GM18870 (cell line): ENCODE measurements at regions not wholly inside any gene's neighbourhood (a gene's known extent, or its start where the extent isn't known, plus 50 kb on each side); places are given as distances from the start of the nearest gene placed in this dataset.
"Not testable (repeated sequence)": the region's sequence is repeated elsewhere in the genome, so short reads cannot be mapped to it uniquely, and the experiment has no call there.

Experiments
- ATAC-seq: cut with Tn5 transposase; IDR thresholded peaks from one replicate; pipeline ENCODE4 v1.9.1; 2021; ENCODE audit warnings: moderate library complexity; ENCODE audit not compliant: unreplicated experiment

DNA sequence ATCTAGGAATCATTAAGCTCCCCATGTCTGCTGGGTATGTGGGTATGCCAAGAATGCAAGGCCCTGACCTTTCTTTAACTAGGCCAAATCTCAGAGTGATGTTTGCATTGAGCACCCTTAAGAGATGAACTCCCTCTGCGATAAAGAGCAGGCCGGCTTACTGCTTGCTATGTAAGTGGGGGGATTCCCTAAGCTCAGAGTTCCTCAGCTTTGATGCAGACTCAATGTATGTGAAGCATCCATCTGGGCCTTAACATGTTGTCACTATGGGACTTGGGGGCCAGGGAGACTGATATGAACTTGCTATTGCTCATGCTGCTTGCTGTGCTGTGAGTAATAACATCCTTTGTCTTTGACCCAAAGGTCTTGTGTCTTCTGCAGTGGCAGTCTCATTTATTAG lies 149.7 kb downstream of the C12orf75 start:
- no peak for ATAC-seq

DNA sequence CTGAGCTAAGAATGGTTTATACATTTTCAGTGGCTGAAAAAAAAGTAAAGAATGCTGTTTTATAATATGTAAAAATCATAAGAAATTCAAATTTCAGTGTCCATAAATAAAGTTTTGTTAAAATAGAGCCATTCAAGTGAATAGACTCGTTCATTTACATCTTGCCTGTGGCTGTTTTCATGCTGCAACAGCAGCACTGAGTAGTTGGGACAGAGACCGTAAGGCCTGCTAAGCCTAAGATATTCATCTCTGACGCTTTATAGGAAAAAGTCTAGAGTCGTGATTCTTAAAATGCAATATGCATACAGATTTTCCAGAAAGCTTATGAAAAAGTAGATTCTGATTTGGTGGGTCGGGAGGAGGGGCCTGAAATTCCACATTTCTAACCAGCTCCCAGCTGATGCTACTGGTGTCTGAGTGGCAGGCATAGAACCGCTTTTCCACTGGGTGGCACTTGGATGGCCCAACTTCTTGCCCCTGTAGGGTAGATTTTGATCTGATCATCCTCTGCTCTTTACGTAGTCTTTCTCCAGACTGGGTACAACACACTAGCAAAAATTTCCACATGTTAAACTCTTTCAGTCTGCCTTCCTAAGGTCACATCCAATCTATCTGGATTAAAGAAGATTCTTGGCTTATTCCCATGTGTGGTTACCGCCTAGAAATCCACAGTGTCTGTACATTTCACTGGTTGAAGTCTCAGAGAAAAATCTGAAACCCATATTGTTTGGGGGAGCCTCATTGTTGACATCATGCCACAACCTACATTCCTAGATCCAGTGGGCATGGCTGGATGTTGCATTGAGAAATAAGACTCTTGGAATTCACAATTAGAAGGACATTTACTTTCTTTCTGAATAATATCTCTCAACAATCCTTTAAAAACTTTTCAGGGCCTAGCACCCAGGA lies 151.2 kb downstream of the C12orf75 start:
- no peak for ATAC-seq

DNA sequence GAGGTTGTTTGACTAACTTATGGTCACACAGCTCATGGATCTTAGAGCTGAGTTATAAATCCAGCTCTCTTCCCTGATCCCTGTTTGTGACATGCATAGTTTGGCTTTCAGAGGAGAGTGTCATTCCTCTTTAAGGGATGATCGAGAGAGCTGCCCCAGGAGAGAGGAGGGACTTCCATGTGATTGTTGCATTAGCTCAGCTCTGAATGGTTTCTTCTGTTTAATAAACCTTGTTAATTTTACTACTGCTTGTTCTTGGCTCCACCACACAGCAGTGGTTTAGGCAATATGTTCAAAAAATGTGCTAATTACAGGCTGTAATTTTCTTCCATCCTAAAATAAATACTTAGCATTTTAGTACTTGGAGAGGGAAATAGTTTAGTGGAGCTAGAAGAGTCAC lies 152.5 kb downstream of the C12orf75 start:
- no peak for ATAC-seq

DNA sequence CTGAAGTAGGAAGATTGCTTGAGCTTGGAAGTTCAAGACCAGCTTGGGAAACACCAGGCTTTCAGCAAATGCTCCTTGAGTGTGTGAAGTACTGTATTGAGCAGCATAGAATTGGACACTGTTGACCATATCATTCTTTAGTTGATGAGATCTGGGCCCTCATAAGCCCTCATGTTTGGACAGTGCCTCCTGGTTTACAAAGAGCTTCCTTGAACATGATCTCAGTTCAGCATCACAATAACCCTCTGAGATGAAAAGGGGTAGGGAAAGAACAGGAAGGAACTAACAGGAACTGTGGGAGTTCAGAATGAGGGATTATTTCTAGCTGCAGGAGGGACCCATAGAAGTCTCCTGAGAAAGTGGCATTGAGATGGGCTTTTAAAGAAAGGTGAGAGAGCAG lies 153.2 kb downstream of the C12orf75 start:
- no peak for ATAC-seq

DNA sequence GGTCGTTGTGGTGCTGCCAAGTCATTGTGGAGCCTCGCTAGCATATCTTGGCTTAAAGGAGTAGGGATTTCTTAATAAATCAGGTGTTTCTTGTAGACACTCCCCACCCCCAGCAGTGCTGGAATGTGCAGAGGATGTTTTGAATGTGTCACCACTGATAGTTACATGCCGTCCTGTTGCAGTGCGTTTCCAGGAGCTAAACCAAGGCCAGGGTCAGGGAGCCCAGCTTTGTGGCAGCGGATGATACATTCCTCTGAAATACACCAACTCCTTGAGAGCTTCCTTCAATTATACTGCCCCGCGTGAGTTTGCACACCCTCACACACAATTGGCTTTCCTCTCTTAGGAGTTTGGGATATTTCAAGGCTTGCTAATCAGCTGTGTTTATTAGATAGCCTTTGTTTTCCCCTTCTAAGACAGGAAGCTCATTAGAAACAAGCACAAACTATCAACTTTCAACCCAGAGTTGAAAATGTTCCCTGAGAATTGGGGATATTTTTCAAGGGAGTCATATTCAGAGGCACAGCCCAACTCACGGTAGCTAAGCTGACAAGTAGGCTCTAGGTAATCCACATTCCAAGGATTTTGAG lies 154.9 kb downstream of the C12orf75 start:
- ATAC-seq = no peak

DNA sequence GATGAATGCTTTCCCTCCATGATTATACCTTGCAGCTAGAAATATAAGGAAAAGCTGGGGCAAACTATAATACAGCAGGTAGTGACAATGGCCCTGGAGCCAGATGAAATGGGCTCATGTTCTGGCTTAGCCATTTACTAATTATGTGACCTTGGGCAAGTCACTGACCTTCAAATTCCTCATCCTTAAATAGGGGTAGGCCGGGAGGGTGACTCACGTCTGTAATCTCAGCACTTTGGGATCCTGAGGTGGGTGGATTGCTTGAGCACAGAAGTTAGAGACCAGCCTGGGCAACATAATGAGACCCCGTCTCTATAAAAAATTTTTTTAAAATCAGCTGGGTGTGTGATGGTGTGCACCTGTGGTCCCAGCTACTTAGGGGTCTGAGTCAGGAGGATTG lies 155.4 kb downstream of the C12orf75 start:
- ATAC-seq = no peak

DNA sequence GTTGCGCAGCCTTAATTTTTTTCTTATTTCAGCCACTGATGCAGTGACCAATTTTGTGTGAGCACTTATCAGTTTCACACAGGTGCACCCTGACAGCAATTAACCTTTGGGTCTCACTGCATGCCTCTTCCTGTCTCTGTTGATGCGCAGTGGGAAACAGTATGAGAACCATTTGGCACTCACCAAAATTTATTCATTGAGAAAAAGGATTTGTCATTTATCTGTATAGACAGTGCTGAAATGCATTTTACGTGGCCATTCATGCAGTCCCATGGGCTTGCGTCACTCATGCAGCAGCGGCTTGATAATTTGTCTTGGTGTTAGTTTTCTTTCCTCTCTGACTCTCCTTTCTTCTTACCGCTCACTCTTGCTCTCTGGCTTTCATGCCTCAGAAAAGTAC lies 157.5 kb downstream of the C12orf75 start:
- ATAC-seq = no peak

DNA sequence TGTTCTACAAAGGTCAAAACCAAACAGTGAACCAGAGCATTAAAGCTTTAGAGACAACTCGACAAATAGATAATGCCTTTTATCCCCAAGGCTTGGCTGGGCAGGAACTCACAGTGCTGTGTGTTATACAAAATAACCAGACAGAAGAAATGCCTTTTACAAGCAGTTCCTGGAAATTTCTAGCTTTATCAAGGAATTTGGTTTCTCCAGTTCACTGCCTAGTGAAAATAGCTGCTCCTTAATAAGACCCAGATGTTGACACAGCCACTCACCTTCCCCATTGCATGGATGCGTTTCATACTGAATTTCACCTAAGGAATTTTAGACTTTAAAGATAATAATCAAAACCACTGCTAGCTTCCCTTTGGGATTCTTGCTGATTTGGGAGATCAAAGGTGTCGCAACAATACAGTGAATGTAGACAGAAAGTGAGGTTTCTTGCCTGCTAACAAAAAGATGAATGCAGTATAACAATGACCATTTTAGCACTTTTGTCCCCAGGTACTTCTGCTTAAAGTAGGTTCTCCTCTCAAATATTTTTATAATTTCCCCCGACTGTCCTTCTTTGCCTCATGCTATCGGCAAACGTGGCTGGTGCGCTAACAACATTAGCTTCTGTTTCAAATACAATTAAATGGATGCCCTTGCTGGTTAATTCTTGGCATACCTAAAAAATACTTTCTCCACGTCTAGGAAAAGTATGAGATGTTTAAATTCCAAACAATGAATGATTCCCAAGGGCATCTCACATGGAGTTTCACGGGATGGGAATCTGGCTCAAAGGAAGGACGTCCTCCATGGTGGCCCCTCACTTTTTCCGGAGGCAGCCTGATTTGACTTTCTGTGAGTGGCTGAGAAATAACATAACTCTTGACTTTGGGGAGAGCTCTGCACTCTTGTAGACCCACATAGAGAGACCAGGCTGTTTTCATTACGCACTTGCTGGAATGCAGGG lies 162.4 kb downstream of the C12orf75 start:
- no peak for ATAC-seq

DNA sequence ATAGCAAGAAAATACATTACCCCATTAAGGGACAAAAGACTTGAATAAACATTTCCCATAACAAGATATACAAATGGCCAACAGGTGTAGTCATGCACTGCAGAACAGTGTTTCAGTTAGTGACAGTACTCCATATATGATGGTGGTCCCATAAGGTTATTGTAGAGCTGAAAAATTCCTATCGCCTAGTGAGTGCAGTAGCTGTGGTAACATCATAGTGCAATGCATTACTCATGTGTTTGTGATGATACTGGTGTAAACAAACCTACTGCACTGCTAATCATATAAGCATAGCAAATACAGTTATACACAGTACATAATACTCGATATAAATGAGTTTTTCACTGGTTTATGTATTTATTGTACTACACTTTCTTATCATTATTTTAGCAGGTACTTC lies 168.7 kb downstream of the C12orf75 start:
- no peak for ATAC-seq

DNA sequence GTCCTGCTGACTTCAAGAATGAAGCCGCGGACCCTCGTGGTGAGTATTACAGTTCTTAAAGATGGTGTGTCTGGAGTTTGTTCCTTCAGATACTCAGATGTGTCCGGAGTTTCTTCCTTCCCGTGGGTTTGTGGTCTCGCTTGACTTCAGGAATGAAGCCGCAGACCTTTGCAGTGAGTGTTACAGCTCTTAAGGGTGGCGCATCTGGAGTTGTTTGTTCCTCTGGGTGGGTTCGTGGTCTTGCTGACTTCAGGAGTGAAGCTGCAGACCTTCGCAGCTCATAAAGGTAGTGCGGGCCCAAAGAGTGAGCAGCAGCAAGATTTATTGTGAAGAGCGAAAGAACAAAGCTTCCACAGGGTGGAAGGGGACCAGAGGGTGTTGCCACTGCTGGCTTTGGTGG lies 170.2 kb downstream of the C12orf75 start:
- ATAC-seq = not testable (repeated sequence)

DNA sequence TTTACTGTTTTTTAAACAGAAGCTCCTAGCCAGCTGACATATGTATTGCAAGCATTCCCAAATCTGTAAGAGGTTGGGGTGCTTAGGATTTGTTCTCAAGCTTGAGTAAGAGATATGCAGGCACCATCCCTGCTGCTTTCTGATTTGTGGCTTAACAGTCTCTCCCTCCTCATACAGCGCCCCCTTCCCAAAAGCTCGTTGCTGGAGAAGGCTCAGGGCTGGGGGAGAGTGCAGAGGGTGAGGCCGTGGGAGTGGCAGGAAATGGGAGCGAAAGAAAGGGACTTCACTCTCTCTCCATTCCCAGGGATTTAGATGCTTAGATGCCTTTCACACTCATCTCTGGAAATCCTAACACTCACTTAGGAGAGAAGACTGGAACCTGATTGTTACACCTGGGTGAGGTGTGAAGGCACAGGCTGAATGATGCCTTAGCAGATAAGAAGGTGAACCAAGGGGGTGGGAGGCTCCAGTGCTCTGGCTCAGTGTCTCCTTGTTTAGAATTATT lies 172.0 kb downstream of the C12orf75 start:
- ATAC-seq = no peak

DNA sequence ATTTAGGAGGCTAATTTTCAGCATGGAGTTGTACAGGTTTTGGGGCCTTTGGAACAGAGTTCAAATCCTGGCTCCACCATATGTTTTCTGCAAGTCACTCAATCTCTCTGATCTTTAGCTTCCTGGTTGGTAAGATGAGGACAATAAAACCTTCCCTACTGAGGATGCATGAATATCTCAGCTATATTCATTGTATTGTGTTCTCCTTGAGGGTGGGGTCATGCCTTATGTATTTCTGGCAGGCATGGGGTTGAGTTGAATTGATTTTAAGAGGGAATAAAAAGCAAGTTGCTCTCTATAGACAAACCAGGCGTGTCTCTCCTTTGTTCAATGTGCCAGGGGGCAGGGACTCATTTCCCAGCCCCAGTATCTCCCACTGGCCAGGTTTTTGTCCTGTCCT lies 173.1 kb downstream of the C12orf75 start:
- no peak for ATAC-seq

DNA sequence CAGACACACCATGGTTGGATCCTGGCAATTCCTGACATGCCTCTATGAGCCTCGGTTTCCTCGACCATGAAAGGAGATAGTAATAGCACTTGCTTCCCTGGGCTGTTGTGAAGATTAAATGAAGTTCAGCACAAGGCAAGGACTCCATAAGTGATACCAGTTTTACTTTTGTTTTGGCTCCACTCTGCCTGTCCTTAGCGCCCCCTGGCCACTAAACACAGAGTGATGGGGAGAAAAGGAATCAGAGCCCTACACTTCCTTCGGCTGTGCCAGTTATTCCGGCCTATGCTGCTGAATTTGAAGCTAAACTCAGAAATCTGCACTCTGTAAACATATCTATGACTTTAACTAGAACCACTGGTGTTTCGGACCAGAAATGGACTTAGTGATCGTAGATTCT lies 173.8 kb downstream of the C12orf75 start:
- ATAC-seq = no peak

DNA sequence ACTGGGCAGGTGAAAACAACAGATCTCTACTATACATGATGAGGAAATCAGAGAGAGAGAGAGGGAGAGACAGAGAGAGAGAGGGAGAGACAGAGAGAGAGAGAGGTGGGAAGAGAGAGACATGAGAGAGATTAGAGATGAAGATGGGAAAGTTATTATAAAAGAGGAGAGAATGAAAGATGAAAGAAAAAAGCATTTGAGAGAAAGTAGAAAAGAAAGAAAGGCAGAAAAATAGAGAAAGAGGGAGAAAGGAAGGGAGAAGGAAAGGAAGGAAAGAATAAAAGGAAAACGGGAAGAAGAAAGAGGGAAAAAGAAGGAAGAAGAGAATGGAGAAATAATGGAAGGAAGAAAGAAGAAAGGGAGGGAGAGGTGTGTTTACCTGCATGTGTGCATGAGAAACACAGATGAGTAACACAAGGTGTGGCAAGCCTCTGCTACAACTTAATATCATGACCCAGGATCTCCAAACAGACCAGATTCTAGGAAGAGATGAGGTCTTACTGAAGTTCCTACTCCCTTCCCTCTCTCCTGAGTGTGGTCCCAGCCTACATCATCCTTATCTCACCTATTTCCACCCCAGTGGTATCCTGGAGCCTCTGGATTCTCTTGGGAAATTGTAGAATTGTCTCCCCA lies 176.3 kb downstream of the C12orf75 start:
- ATAC-seq = no peak

DNA sequence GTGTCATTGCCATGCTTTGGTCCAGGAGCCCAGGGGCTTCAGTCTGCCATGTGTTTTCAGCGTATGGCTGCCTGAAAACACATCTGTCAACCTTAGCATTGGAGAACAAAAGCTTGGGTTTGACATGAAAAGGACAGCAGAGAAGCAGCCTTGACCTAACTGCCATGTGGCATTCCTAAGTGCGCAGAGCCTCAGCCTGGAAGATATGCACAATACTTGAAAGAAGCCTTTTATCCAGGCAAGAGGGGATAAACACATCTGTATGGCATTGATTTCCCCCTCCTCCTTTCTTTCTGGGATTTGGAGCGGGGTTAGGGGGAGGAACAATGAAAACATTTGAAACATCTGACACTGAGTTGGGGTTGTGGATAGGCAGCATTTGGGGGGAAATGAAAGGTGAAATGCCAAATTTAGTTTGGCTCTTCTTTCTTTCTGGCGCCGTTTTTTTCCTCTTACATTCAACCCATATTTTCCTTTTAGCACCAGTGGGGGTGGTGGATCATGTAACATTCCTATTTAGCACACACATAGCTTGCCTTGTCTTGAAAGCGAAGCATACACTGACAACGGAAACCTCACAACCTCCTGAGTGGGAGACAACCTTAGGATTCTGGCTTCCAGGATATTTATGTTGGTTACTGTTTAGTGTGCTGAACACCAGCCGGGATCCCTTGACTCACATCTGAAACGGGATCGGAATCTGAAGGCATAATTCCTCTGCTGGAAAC lies 177.0 kb downstream of the C12orf75 start:
- no peak for ATAC-seq

DNA sequence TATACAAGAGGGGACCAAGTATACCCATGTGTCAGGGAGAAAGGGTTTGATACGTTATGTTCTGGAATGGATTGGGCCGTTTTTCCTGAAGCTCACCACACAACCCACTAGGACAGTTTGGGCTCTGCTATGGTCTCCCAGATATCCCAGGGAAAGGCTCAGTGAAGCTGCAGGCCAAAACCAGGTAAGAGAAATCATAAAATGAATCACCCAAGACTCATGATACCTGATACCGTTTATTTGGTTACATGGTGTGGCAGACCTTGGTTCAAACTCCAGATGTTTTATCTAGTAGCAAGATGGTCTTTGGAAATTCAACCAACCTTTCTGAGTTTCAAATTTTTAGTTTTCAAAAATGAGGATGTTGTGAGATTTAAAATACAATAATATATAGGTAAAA lies 177.6 kb downstream of the C12orf75 start:
- ATAC-seq = no peak

DNA sequence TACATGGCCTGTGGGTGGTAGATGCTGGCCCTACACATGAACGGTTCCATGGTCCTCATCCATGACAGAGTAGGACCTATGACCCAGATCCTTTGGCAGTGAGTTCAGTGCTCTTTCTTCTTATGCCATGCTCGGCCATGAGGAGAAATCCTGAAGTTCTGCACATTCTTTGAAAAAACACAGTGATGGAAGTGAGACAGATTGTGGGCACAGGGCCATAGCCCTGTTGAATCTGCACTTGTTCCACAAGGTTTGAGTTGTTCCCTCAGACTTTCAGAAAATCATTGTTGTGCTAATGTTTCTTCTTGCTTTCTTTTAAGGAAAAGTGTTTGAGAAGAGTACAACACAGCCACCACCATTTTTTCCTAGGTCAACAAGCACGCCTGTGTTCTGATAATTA lies 180.0 kb downstream of the C12orf75 start:
- no peak for ATAC-seq

DNA sequence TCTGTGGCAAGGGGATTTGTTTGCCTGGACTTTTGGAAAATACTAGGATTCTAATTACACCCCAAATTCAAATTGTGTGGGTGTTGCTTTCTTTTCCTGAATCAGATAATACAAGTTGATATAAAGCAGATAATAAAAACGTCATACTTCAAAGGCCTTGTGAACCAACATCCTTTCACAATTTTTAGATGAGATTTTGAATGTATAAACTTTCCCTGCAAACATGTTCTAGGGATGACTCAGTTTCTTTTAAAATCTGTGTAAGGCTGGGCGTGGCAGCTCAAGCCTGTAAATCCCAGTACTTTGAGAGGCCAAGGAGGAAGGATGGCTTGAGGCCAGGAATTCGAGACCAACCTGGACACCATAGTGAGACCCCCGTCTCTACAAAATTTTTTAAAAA lies 182.4 kb downstream of the C12orf75 start:
- ATAC-seq = not testable (repeated sequence)

DNA sequence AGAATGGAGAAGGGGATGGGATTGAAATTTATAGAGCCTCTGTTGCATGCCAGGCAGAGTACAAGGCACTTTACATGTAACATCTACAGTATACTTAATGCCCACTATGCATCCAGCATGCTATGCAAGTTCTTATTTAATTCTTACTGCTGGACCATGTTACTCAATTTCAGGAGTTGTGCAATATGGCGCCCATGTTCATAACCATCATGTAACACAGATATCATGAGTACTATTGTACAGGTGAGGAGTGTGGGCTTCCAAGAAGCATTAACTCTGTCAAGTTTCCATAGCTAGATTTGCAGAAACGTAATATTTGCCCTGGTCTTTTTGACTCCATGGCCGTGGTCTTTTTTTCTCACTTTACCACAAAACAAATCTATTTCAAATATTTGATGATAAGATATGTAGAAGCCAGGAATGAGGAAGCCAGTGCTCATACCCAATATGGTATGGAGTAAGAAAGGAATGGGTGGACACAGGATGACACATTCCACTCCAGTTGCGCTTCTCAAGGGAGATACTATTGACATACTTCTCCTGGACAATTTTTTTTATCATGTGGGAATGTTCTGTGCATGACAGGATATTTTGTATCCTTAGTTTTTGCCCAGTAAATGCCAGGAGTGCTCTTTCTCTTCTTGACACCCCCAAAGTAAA lies 191.8 kb downstream of the C12orf75 start:
- ATAC-seq = no peak
